Muscle layer of colon (tissue), 2 donors: ENCODE measurements at regions not wholly inside any gene's neighbourhood (a gene's known extent, or its start where the extent isn't known, plus 50 kb on each side); places are given as distances from the start of the nearest gene placed in this dataset.

Source experiments
- H3K27ac ChIP-seq: one replicate; pipeline ENCODE4 v1.7.0; 2013; ENCODE audit warnings: low read depth, mild to moderate bottlenecking, low read length, moderate library complexity
- H3K27me3 ChIP-seq, 2 donors: one replicate each; pipeline ENCODE4 v1.7.0; 2013; ENCODE audit warnings: low read length in 2 of 2, mild to moderate bottlenecking in 2 of 2; ENCODE audit not compliant: insufficient read depth in 2 of 2, control insufficient read depth in 1 of 2
- H3K36me3 ChIP-seq: one replicate; pipeline ENCODE4 v1.7.0; 2013; ENCODE audit warnings: mild to moderate bottlenecking, low read length; ENCODE audit not compliant: insufficient read depth
- H3K4me1 ChIP-seq: one replicate; pipeline ENCODE4 v1.7.0; 2013; ENCODE audit warnings: mild to moderate bottlenecking, low read length; ENCODE audit not compliant: insufficient read depth
- H3K4me3 ChIP-seq, 2 donors: one replicate each; pipeline ENCODE4 v1.7.0; 2013; ENCODE audit warnings: low read length in 2 of 2, low read depth in 1 of 2, mild to moderate bottlenecking in 1 of 2, moderate library complexity in 1 of 2
- H3K9ac ChIP-seq: one replicate; pipeline ENCODE4 v1.7.0; 2013; ENCODE audit warnings: low read length
- H3K9me3 ChIP-seq: one replicate; pipeline ENCODE4 v1.7.0; 2013; ENCODE audit warnings: mild to moderate bottlenecking, low read length
- donor health status: abdominal sarcoma.
- donor health status: Adenocarcinoma of cecum.

- H3K36me3 ChIP-seq: no peaks in the 10 kb centered on the region
- no peak overlapping the region for H3K9ac ChIP-seq
- H3K4me3 ChIP-seq: no peak overlapping the region
- H3K27ac ChIP-seq: no peak overlapping the region
- no peaks in the 10 kb centered on the region for H3K27me3 ChIP-seq
- H3K9me3 ChIP-seq: no peaks in the 10 kb centered on the region
- H3K4me1 ChIP-seq: no peaks in the 10 kb centered on the region
Measured at GRCh38 chr19:30857388-30857787, 485.2 kb downstream of the ZNF536 start.

- H3K27ac ChIP-seq: no peak overlapping the region
- H3K4me1 ChIP-seq: no peaks in the 10 kb centered on the region
- no peaks in the 10 kb centered on the region for H3K36me3 ChIP-seq
- no peaks in the 10 kb centered on the region for H3K27me3 ChIP-seq
- H3K9me3 ChIP-seq: no peaks in the 10 kb centered on the region
- no peak overlapping the region for H3K9ac ChIP-seq
- no peak overlapping the region for H3K4me3 ChIP-seq
Measured at GRCh38 chr19:30856786-30857185, 484.6 kb downstream of the ZNF536 start.

GRCh38 chr19:30856376-30856775 is 484.2 kb downstream of the ZNF536 start:
- Histone ChIP-seq H3K4me3 (no peak overlapping the region), H3K9ac (no peak overlapping the region), H3K27me3 (no peaks in the 10 kb centered on the region), H3K27ac (no peak overlapping the region), H3K36me3 (no peaks in the 10 kb centered on the region), H3K4me1 (no peaks in the 10 kb centered on the region), H3K9me3 (no peaks in the 10 kb centered on the region)

GRCh38 chr19:30855442-30855841 is 483.3 kb downstream of the ZNF536 start:
- Histone ChIP-seq H3K27me3 (no peaks in the 10 kb centered on the region), H3K4me3 (no peak overlapping the region), H3K36me3 (no peaks in the 10 kb centered on the region), H3K9me3 (no peaks in the 10 kb centered on the region), H3K9ac (no peak overlapping the region), H3K4me1 (no peaks in the 10 kb centered on the region), H3K27ac (no peak overlapping the region)

- H3K4me3 ChIP-seq: no peak overlapping the region
- no peaks in the 10 kb centered on the region for H3K9me3 ChIP-seq
- no peak overlapping the region for H3K27ac ChIP-seq
- H3K4me1 ChIP-seq: no peaks in the 10 kb centered on the region
- no peak overlapping the region for H3K9ac ChIP-seq
- H3K36me3 ChIP-seq: no peaks in the 10 kb centered on the region
- no peaks in the 10 kb centered on the region for H3K27me3 ChIP-seq
Measured at GRCh38 chr19:30854661-30855060, 482.5 kb downstream of the ZNF536 start.

GRCh38 chr19:30854207-30854606 is 482.0 kb downstream of the ZNF536 start:
- no peaks in the 10 kb centered on the region for H3K9me3 ChIP-seq
- H3K27me3 ChIP-seq: no peaks in the 10 kb centered on the region
- H3K4me1 ChIP-seq: peaks cover 3% of the 10 kb centered on the region
- no peaks in the 10 kb centered on the region for H3K36me3 ChIP-seq
- no peak overlapping the region for H3K9ac ChIP-seq
- H3K27ac ChIP-seq: no peak overlapping the region
- H3K4me3 ChIP-seq: no peak overlapping the region

GRCh38 chr19:30853036-30853435 is 480.9 kb downstream of the ZNF536 start:
- Histone ChIP-seq H3K9ac (no peak overlapping the region), H3K36me3 (no peaks in the 10 kb centered on the region), H3K4me1 (peaks cover 13% of the 10 kb centered on the region), H3K27ac (no peak overlapping the region), H3K4me3 (no peak overlapping the region), H3K27me3 (no peaks in the 10 kb centered on the region), H3K9me3 (no peaks in the 10 kb centered on the region)

GRCh38 chr19:30852168-30852567 is 480.0 kb downstream of the ZNF536 start:
- H3K27ac ChIP-seq: no peak overlapping the region
- H3K9ac ChIP-seq: no peak overlapping the region
- no peaks in the 10 kb centered on the region for H3K36me3 ChIP-seq
- peaks cover 13% of the 10 kb centered on the region for H3K4me1 ChIP-seq
- H3K27me3 ChIP-seq: no peaks in the 10 kb centered on the region
- no peak overlapping the region for H3K4me3 ChIP-seq
- H3K9me3 ChIP-seq: no peaks in the 10 kb centered on the region

- peaks cover 13% of the 10 kb centered on the region for H3K4me1 ChIP-seq
- H3K9ac ChIP-seq: no peak overlapping the region
- no peaks in the 10 kb centered on the region for H3K36me3 ChIP-seq
- H3K27ac ChIP-seq: no peak overlapping the region
- no peaks in the 10 kb centered on the region for H3K9me3 ChIP-seq
- H3K4me3 ChIP-seq: no peak overlapping the region
- H3K27me3 ChIP-seq: no peaks in the 10 kb centered on the region
Measured at GRCh38 chr19:30851646-30852045, 479.5 kb downstream of the ZNF536 start.

GRCh38 chr19:30848636-30849425 is 476.6 kb downstream of the ZNF536 start:
- H3K4me1 ChIP-seq: peaks cover 13% of the 10 kb centered on the region
- no peaks in the 10 kb centered on the region for H3K9me3 ChIP-seq
- no peak overlapping the region for H3K27ac ChIP-seq
- no peaks in the 10 kb centered on the region for H3K36me3 ChIP-seq
- H3K4me3 ChIP-seq: peak overlapping the region in 1 of 2 donors; percentile 11
- H3K9ac ChIP-seq: no peak overlapping the region
- H3K27me3 ChIP-seq: no peaks in the 10 kb centered on the region

GRCh38 chr19:30846102-30846501 is 473.9 kb downstream of the ZNF536 start:
- Histone ChIP-seq H3K9me3 (no peaks in the 10 kb centered on the region), H3K9ac (no peak overlapping the region), H3K4me1 (peaks cover 13% of the 10 kb centered on the region), H3K27me3 (no peaks in the 10 kb centered on the region), H3K4me3 (no peak overlapping the region), H3K36me3 (no peaks in the 10 kb centered on the region), H3K27ac (no peak overlapping the region)

GRCh38 chr19:30842926-30843325 is 470.7 kb downstream of the ZNF536 start:
- H3K27me3 ChIP-seq: no peaks in the 10 kb centered on the region
- H3K4me3 ChIP-seq: no peak overlapping the region
- H3K36me3 ChIP-seq: no peaks in the 10 kb centered on the region
- H3K27ac ChIP-seq: no peak overlapping the region
- H3K9ac ChIP-seq: no peak overlapping the region
- H3K4me1 ChIP-seq: no peaks in the 10 kb centered on the region
- H3K9me3 ChIP-seq: no peaks in the 10 kb centered on the region
